Panc1 (cell line): ENCODE measurements at regions not wholly inside any gene's neighbourhood (a gene's known extent, or its start where the extent isn't known, plus 50 kb on each side); places are given as distances from the start of the nearest gene placed in this dataset.

ENCODE experiments used
- POLR2AphosphoS5 ChIP-seq: IDR thresholded peaks from 2 replicates; pipeline ENCODE4 v1.6.1; 2012; ENCODE audit warnings: mild to moderate bottlenecking, low read depth, low read length, moderate library complexity
- TF ChIP-seq, protein P1 (sequence below): fragments of 450-650 bp; IDR thresholded peaks from 2 replicates; pipeline ENCODE4 v1.5.1; 2017; ENCODE audit warnings: mild to moderate bottlenecking

DNA sequence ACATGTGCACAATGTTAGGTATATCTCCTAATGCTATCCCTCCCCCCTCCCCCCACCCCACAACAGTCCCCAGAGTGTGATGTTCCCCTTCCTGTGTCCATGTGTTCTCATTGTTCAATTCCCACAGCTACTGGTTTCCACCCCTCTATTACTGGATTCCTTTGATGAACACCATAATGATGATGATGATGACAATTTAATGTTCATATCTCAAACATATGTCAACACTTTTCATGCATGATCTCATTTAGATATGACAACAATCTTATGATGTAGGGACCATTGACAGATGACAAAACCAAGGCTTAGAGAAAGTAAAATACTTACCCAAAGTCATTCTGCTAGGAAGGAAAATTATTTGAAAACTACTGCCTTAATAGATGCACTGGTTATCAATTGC, 97.6 kb downstream of the TMEM114 start:
- TF ChIP-seq, protein P1, sequence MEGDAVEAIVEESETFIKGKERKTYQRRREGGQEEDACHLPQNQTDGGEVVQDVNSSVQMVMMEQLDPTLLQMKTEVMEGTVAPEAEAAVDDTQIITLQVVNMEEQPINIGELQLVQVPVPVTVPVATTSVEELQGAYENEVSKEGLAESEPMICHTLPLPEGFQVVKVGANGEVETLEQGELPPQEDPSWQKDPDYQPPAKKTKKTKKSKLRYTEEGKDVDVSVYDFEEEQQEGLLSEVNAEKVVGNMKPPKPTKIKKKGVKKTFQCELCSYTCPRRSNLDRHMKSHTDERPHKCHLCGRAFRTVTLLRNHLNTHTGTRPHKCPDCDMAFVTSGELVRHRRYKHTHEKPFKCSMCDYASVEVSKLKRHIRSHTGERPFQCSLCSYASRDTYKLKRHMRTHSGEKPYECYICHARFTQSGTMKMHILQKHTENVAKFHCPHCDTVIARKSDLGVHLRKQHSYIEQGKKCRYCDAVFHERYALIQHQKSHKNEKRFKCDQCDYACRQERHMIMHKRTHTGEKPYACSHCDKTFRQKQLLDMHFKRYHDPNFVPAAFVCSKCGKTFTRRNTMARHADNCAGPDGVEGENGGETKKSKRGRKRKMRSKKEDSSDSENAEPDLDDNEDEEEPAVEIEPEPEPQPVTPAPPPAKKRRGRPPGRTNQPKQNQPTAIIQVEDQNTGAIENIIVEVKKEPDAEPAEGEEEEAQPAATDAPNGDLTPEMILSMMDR, result no peak
- TF ChIP-seq POLR2AphosphoS5, result no peak
